ENCODE measurements at regions not wholly inside any gene's neighbourhood (a gene's known extent, or its start where the extent isn't known, plus 50 kb on each side); places are given as distances from the start of the nearest gene placed in this dataset.

DNA sequence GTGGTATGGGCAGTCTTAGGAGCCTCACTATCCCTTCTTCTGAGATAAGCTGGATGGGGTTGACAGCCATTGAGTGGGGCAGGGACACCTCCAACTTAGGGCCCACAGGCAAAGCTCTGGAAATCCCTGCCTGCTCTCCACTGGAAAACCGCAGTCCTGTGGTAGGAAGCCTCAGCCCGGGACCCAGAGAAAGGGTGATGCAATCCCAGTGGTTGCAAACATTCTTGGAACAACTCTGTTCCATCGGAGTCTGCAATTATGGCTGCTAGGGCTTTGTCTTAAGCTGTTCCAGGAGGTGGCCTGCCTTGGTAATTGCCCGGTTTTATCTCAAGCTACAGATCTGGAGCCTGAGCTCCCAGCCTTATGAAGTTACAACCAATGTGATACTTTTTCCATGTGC lies 133.4 kb downstream of the DICER1 start:
- TF ChIP-seq, protein P1, sequence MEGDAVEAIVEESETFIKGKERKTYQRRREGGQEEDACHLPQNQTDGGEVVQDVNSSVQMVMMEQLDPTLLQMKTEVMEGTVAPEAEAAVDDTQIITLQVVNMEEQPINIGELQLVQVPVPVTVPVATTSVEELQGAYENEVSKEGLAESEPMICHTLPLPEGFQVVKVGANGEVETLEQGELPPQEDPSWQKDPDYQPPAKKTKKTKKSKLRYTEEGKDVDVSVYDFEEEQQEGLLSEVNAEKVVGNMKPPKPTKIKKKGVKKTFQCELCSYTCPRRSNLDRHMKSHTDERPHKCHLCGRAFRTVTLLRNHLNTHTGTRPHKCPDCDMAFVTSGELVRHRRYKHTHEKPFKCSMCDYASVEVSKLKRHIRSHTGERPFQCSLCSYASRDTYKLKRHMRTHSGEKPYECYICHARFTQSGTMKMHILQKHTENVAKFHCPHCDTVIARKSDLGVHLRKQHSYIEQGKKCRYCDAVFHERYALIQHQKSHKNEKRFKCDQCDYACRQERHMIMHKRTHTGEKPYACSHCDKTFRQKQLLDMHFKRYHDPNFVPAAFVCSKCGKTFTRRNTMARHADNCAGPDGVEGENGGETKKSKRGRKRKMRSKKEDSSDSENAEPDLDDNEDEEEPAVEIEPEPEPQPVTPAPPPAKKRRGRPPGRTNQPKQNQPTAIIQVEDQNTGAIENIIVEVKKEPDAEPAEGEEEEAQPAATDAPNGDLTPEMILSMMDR (IDR thresholded peaks at IDR 0.05; ENCODE audit: low read depth, low read length): no peak
- DNase-seq (ENCODE audit: extremely low read depth, low read depth): peak; percentile 22

DNA sequence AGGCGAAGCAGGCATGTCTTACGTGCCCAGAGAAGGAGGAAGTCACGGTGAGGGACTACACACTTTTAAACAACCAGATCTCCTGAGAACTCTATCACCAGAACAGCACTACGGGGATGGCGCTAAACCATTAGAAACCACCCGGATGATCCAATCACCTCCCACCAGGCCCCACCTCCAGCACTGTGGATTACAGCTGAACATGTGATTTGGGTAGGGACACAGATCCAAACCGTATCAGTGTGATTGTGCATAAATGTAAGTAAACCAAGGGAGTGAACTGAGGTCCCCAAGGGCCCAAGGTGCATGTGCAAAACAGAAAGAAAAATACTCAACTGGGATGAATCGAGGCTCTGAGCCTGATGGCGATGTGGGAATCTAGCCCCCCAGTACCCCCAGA lies 134.2 kb downstream of the DICER1 start:
- TF ChIP-seq, protein P1 (IDR thresholded peaks at IDR 0.05; ENCODE audit: low read depth, low read length): no peak
- no peak for DNase-seq (ENCODE audit: extremely low read depth, low read depth)

DNA sequence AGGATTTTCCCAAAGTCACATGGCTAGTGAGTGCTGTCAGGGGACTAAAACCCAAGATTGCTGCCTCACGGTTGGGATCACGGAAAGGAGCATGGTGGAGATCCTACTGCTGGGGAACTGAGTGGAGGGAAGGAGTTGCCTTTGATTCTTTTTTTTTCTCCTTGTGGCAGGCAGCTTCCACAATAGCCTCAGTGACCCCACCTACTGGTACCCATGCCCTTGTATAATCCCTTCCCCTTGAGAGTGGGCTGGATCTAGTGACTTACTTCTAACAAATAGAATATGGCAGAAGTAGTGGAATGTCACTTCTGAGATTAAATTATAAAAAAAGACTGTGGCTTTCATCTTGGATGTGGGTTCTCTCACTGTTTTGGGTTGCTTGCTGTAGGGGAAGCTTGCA lies 135.7 kb downstream of the DICER1 start:
- DNase-seq (ENCODE audit: extremely low read depth, low read depth): no peak
- TF ChIP-seq, protein P1 (IDR thresholded peaks at IDR 0.05; ENCODE audit: low read depth, low read length): no peak

DNA sequence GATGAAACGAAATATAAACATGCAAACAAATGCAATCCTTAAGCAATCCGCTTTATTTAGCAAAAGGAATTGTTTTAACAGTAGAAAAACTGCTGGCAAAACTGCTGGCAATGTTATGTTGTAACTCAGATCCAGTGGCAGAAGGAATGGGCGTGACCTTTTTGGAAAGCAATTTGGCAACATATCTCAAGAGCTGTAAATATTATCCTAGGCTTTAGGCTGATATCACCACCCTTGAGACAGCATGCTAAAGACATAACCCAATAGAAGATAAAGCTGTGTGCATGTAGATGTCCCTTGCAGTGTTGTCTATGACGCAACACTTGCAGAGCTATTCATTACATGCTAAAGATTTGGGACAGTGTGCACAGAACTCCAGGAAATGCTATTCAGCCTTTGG lies 138.5 kb downstream of the DICER1 start:
- DNase-seq (ENCODE audit: extremely low read depth, low read depth): peak; percentile 23
- TF ChIP-seq, protein P1 (IDR thresholded peaks at IDR 0.05; ENCODE audit: low read depth, low read length): no peak

DNA sequence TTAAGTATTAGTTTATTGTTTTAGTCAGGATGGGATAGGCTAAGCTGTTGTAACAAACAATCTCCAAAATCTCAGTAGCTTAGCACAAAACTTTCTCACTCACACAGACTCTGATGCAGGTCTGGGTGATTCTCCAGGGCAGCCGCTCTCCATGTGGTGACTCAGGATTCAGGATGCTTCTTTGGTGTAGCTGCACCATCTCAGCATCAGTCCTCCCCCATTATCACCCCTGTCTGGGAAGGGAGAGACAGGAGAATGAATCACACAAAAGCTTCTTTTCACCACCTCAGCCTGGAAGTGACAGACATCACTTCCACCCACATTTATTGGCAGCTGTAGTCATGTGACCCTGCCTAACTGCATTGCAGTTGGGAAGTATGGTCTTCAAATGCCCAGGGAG lies 142.3 kb downstream of the DICER1 start:
- TF ChIP-seq, protein P1 (IDR thresholded peaks at IDR 0.05; ENCODE audit: low read depth, low read length): no peak
- DNase-seq (ENCODE audit: extremely low read depth, low read depth): no peak

DNA sequence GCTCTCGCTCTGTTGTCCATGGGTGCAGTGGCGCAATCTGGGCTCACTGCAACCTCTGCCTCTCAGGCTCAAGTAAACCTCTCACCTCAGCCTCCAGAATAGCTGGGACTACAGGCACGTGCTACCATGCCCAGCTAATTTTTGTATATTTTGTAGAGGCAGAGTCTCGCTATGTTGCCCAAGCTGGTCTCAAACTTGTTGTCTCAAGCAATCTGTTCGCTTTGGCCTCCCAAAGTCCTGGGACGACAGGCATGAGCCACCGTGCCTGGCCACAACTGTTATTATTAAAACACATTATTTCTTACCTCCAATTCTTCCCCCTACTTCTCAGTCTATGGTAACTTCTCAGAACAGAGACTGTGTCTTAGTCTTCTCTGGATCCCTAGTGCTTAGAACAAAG lies 143.3 kb downstream of the DICER1 start:
- TF ChIP-seq, protein P1 (IDR thresholded peaks at IDR 0.05; ENCODE audit: low read depth, low read length): no peak
- no peak for DNase-seq (ENCODE audit: extremely low read depth, low read depth)

DNA sequence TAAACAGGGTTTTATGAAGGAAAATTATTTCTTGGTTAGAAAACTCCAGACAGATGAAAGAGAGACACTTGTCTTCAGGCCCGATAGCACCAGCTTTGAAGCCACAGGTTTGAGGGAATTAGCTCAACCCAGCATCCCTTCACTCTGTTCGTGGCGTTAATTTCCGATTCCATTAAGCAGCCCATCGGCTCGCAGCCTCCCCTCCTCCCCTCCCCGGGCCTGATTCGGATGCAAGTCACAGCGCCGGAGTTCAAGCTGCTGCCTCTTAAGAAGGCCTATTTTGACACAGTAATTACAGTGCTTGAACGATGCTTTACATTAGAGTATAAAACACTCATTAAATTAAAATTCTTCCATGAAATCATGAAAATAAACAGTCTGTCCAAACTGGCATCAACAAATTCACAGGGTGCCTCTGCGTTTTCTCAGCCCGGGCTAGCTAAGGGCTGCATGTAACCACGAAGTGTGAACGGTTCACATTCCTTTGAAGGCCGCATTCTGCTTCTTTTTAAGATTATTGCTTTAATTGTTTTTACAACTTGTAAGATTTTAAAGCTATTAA lies 145.8 kb downstream of the DICER1 start:
- TF ChIP-seq, protein P1 (IDR thresholded peaks at IDR 0.05; ENCODE audit: low read depth, low read length): no peak
- DNase-seq (ENCODE audit: extremely low read depth, low read depth): no peak
